Dermis blood vessel endothelial cell (primary cell): ENCODE measurements at regions not wholly inside any gene's neighbourhood (a gene's known extent, or its start where the extent isn't known, plus 50 kb on each side); places are given as distances from the start of the nearest gene placed in this dataset.
"Not testable (repeated sequence)": the region's sequence is repeated elsewhere in the genome, so short reads cannot be mapped to it uniquely, and the experiment has no call there.

Experiments
- DNase-seq: peaks from one replicate; pipeline ENCODE4 v3.0.0; 2010

- DNase-seq: peak; percentile 66
These were observed 831.9 kb downstream of the TRIML1 start for GRCh38 chr4:188971125-188971524.

- DNase-seq: no peak
These were observed 836.0 kb downstream of the TRIML1 start for GRCh38 chr4:188975271-188975670.

GRCh38 chr4:188976644-188977115 is 837.4 kb downstream of the TRIML1 start:
- peak; percentile 57 for DNase-seq

GRCh38 chr4:188977232-188977631 is 838.0 kb downstream of the TRIML1 start:
- DNase-seq: not testable (repeated sequence)

- no peak for DNase-seq
These were observed 845.3 kb downstream of the TRIML1 start for GRCh38 chr4:188984518-188984917.

- peak; percentile 19 for DNase-seq
These were observed 847.0 kb downstream of the TRIML1 start for GRCh38 chr4:188986271-188986689.

- no peak for DNase-seq
These were observed 847.8 kb downstream of the TRIML1 start for GRCh38 chr4:188987011-188987410.

- no peak for DNase-seq
These were observed 848.9 kb downstream of the TRIML1 start for GRCh38 chr4:188988131-188988530.

- DNase-seq: no peak
These were observed 850.1 kb downstream of the TRIML1 start for GRCh38 chr4:188989371-188989770.

- DNase-seq: no peak
These were observed 853.5 kb downstream of the TRIML1 start for GRCh38 chr4:188992706-188993105.

- no peak for DNase-seq
These were observed 854.6 kb downstream of the TRIML1 start for GRCh38 chr4:188993871-188994270.

GRCh38 chr4:189001283-189001970 is 862.2 kb downstream of the TRIML1 start:
- no peak for DNase-seq

- DNase-seq: no peak
These were observed 862.8 kb downstream of the TRIML1 start for GRCh38 chr4:189001971-189002450.

GRCh38 chr4:189002475-189002874 is 863.2 kb downstream of the TRIML1 start:
- no peak for DNase-seq

GRCh38 chr4:189010452-189011217 is 871.4 kb downstream of the TRIML1 start:
- DNase-seq: not testable (repeated sequence)

GRCh38 chr4:189021831-189022230 is 882.6 kb downstream of the TRIML1 start:
- DNase-seq: no peak

- no peak for DNase-seq
These were observed 883.3 kb downstream of the TRIML1 start for GRCh38 chr4:189022440-189023035.

GRCh38 chr4:189029976-189030504 is 890.8 kb downstream of the TRIML1 start:
- no peak for DNase-seq

GRCh38 chr4:189032606-189033338 is 893.5 kb downstream of the TRIML1 start:
- DNase-seq: no peak

- no peak for DNase-seq
These were observed 894.6 kb downstream of the TRIML1 start for GRCh38 chr4:189033801-189034347.

GRCh38 chr4:189035091-189035490 is 895.9 kb downstream of the TRIML1 start:
- no peak for DNase-seq

GRCh38 chr4:189035654-189036053 is 896.4 kb downstream of the TRIML1 start:
- no peak for DNase-seq
